HG02852 (cell line): ENCODE measurements at regions not wholly inside any gene's neighbourhood (a gene's known extent, or its start where the extent isn't known, plus 50 kb on each side); places are given as distances from the start of the nearest gene placed in this dataset.
"Not testable (repeated sequence)": the region's sequence is repeated elsewhere in the genome, so short reads cannot be mapped to it uniquely, and the experiment has no call there.

Experiments
- ATAC-seq: cut with Tn5 transposase; IDR thresholded peaks from one replicate; pipeline ENCODE4 v1.9.1; 2021; ENCODE audit warnings: mild to moderate bottlenecking, moderate library complexity; ENCODE audit not compliant: unreplicated experiment

GRCh38 chr2:12017499-12018157 is 271.2 kb downstream of the LPIN1 start:
- ATAC-seq, result no peak

- not testable (repeated sequence) for ATAC-seq
Observed at GRCh38 chr2:12018726-12019125, 272.3 kb downstream of the LPIN1 start.

- ATAC-seq, result no peak
Observed at GRCh38 chr2:12020833-12021469, 274.5 kb downstream of the LPIN1 start.

GRCh38 chr2:12024197-12024907 is 277.9 kb downstream of the LPIN1 start:
- ATAC-seq, result not testable (repeated sequence)

GRCh38 chr2:12027136-12027535 is 280.7 kb downstream of the LPIN1 start:
- no peak for ATAC-seq

- no peak for ATAC-seq
Observed at GRCh38 chr2:12031866-12032265, 285.4 kb downstream of the LPIN1 start.

- peak; percentile 78 for ATAC-seq
Observed at GRCh38 chr2:12032398-12032797, 286.0 kb downstream of the LPIN1 start.

GRCh38 chr2:12032975-12033374 is 286.5 kb downstream of the LPIN1 start:
- ATAC-seq, result no peak

- ATAC-seq, result no peak
Observed at GRCh38 chr2:12033494-12033893, 287.1 kb downstream of the LPIN1 start.

GRCh38 chr2:12034382-12034781 is 287.9 kb downstream of the LPIN1 start:
- no peak for ATAC-seq

GRCh38 chr2:12035029-12035720 is 288.7 kb downstream of the LPIN1 start:
- no peak for ATAC-seq

- no peak for ATAC-seq
Observed at GRCh38 chr2:12035956-12036639, 289.7 kb downstream of the LPIN1 start.

- ATAC-seq, result no peak
Observed at GRCh38 chr2:12036640-12036983, 290.2 kb downstream of the LPIN1 start.

- ATAC-seq, result no peak
Observed at GRCh38 chr2:12037301-12037700, 290.9 kb downstream of the LPIN1 start.

- ATAC-seq, result no peak
Observed at GRCh38 chr2:12041236-12041635, 294.8 kb downstream of the LPIN1 start.

GRCh38 chr2:12043131-12043530 is 296.7 kb downstream of the LPIN1 start:
- ATAC-seq, result no peak

GRCh38 chr2:12044857-12045256 is 298.4 kb downstream of the LPIN1 start:
- ATAC-seq, result peak; percentile 51

- ATAC-seq, result peak; percentile 74
Observed at GRCh38 chr2:12045864-12046291, 299.4 kb downstream of the LPIN1 start.

- no peak for ATAC-seq
Observed at GRCh38 chr2:12046641-12047040, 300.2 kb downstream of the LPIN1 start.

- ATAC-seq, result no peak
Observed at GRCh38 chr2:12047761-12048160, 301.3 kb downstream of the LPIN1 start.

GRCh38 chr2:12048550-12048949 is 302.1 kb downstream of the LPIN1 start:
- no peak for ATAC-seq
